RWPE1 (cell line): ENCODE measurements at regions not wholly inside any gene's neighbourhood (a gene's known extent, or its start where the extent isn't known, plus 50 kb on each side); places are given as distances from the start of the nearest gene placed in this dataset.
"Not testable (repeated sequence)": the region's sequence is repeated elsewhere in the genome, so short reads cannot be mapped to it uniquely, and the experiment has no call there.

ENCODE experiments used
- CTCF ChIA-PET: fragments of 350-600 bp; sonication (Branson Sonifier 250); formaldehyde crosslinking; extraction: SDS; loops from one replicate; lab custom pipeline; 2021; lab: Yijun Ruan, JAX
- POLR2A ChIA-PET: fragments of 400-600 bp; formaldehyde crosslinking; extraction: SDS; loops from one replicate; lab custom pipeline; 2020; ENCODE audit warnings: antibody characterized with exemption; ENCODE audit not compliant: low non-redundant PET; lab: Yijun Ruan, JAX
- DNase-seq: peaks from one replicate; pipeline ENCODE4 v3.0.0; 2012; ENCODE audit warnings: low spot score
- H3K27ac ChIP-seq: fragments of 450-650 bp; 2 replicates; pipeline ENCODE4 v1.5.1; 2017
- TF ChIP-seq, protein P1 (sequence below): fragments of 450-650 bp; conservative IDR thresholded peaks from 2 replicates; pipeline ENCODE4 v1.5.1; 2017; ENCODE audit warnings: low read depth, mild to moderate bottlenecking

DNA sequence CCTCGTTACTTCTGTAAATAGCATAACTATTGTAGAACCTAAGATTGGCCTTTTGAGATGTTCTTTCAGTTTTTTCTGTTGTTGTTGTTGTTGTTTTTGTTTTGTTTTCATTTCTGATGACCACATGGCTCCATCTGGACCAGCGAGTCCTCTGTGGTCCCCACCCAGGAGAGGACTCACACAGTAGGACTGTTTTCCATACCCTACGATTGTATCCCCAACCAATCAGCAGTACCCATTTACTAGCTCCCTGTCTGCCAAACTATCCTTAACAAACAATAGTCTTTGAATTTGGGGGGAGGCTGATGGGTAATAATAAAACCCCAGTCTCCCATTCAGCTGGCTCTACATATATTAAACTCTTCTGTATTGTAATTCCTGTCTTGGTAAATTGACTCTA is 329.5 kb downstream of the SEMA3D start:
- TF ChIP-seq, protein P1, sequence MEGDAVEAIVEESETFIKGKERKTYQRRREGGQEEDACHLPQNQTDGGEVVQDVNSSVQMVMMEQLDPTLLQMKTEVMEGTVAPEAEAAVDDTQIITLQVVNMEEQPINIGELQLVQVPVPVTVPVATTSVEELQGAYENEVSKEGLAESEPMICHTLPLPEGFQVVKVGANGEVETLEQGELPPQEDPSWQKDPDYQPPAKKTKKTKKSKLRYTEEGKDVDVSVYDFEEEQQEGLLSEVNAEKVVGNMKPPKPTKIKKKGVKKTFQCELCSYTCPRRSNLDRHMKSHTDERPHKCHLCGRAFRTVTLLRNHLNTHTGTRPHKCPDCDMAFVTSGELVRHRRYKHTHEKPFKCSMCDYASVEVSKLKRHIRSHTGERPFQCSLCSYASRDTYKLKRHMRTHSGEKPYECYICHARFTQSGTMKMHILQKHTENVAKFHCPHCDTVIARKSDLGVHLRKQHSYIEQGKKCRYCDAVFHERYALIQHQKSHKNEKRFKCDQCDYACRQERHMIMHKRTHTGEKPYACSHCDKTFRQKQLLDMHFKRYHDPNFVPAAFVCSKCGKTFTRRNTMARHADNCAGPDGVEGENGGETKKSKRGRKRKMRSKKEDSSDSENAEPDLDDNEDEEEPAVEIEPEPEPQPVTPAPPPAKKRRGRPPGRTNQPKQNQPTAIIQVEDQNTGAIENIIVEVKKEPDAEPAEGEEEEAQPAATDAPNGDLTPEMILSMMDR = no peak
- DNase-seq = no peak

DNA sequence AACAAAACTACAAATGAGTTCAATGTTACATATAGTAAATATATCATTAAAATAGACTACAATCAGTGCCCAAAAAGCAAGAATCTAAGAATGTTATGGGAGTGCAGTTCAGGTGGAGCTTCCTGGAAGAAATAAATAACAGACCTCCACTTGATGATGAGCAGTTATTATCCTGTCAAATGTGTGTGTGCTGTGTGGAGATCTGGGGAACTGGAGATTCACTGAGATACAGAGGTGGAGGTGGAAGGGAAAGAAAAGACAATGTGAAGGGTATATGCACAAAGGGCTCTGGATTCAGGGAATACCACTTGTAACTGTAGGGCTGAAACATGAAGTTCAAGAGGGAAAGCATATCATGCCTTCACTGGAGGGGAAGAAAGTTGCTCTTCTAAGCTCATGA is 331.1 kb downstream of the SEMA3D start:
- H3K27ac ChIP-seq = no peak overlapping the region
- POLR2A ChIA-PET = no interaction called here
- TF ChIP-seq, protein P1 = no peak
- CTCF ChIA-PET = no interaction called here
- no peak for DNase-seq

More for the DNA sequence above, 329.5 kb downstream of the SEMA3D start:
- POLR2A ChIA-PET = no interaction called here
- CTCF ChIA-PET = no interaction called here
- no peak overlapping the region for H3K27ac ChIP-seq

DNA sequence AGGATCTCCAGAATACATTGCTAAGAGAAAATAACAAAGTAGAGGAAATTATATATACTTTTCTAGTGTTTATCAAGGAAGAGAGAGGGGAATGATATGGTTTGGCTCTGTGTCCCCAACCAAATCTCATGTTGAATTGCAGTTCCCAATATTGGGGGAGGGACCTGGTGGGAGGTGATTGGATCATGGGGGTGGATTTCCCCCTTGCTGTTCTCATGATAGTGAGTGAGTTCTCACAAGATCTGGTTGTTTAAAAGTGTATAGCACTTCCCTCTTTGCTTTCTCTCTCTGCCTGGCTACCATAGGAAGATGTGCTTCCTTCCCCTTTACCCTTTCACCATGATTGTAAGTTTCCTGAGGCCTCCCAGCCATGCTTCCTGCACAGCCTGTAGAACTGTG is 337.9 kb downstream of the SEMA3D start:
- POLR2A ChIA-PET, CTCF ChIA-PET, DNase-seq, H3K27ac ChIP-seq: not testable (repeated sequence)

DNA sequence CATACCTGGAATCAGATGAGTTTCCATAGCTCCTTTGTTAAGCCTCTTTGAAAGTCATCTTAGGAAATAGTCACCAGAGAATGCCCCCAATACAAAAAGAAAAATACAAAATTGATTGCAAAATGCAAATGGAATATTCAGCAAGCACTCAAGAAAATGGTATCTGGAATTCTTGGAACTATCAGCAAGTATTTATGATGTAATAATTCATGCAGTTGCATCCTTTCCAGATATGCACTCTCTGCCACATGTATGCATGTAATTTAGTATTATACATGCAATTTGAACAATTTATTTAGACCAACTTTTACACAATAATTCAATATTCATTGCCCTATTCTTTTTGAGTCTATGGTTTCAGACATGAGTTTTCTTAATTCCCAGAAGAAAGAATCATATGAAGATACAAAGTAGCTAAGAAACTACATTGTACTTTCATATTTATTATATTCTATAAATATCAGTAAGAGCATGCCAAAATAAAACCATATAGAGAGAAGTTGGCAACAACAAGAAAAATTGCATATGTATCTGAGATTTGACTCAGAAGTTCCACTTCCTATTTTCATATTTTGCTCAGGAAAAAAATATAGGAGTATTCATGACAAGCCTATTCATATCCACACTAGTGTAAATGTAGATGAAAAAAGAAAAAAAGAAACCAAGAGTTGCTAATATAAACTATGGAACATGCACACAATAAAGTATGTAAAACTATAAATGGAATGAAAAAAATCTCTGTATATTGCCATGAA is 338.5 kb downstream of the SEMA3D start:
- no peak overlapping the region for H3K27ac ChIP-seq
- TF ChIP-seq, protein P1 = no peak
- no peak for DNase-seq
- ChIA-PET CTCF (no interaction called here), POLR2A (no interaction called here)

DNA sequence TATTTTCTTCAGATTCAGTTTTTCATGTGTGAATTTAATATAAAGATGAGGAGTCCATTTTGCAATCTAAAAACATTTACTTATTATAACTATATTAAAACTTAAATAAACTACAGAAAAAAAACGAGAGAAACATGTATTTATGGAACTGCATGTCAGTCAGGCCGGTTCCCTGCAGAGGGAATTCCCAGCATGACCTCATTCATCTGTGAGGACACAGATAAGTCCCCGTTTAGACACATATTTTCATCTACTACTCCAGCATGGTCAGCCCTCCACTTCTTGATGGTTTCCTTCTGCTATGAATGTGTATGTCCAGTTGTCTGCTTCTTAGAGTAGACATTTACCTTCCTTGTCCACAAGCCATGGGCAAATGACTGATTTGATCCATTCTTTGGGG is 339.1 kb downstream of the SEMA3D start:
- DNase-seq = no peak
- POLR2A ChIA-PET = no interaction called here
- no peak overlapping the region for H3K27ac ChIP-seq
- CTCF ChIA-PET = no interaction called here
- TF ChIP-seq, protein P1 = no peak

DNA sequence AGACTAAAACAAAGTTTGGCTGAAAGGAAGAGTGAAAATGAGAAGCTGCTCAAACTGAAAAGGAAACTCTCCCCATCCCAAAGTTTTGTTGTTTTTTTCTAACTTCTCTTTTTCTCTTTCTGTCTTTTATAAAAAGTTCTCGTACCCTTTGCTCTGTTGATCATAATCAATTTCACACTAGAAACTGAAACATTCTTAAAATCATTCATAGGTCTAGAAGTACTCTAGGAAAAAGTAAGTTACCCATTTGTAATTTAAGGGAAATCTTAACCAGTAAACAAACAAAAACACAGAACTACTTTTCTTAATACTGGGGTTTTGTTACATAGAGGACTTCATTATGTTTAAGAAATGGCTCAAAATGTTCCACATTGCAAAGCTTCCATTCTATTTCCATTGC is 339.8 kb downstream of the SEMA3D start:
- ChIA-PET CTCF (no interaction called here), POLR2A (no interaction called here)
- TF ChIP-seq, protein P1 = no peak
- DNase-seq = no peak
- no peak overlapping the region for H3K27ac ChIP-seq

DNA sequence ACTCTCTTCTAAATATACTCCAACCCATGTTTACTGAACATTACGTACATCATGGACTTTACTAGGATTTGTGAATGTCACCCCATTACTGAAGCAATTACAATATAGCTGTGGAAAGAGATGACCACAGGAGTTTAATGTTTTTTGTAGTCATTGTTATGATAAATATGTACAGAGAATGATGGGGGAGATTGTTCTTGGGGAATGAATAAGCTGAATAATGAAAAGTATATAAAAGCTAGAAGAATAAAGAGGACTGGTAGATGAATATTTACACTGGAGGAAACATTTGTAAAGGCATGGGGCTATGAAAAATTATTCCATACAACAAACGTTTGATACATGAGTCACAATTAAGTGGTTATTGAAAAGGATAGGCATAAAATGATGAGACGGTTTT is 340.9 kb downstream of the SEMA3D start:
- CTCF ChIA-PET = no interaction called here
- H3K27ac ChIP-seq = no peak overlapping the region
- TF ChIP-seq, protein P1 = no peak
- no peak for DNase-seq
- POLR2A ChIA-PET = no interaction called here
